ENCODE measurements at regions not wholly inside any gene's neighbourhood (a gene's known extent, or its start where the extent isn't known, plus 50 kb on each side); places are given as distances from the start of the nearest gene placed in this dataset.

- Histone ChIP-seq H3K27ac (ENCODE audit: low read depth, low read length) (no peak overlapping the region), H3K36me3 (ENCODE audit: insufficient read depth, low read length) (no peaks in the 10 kb centered on the region), H3K27me3 (ENCODE audit: insufficient read depth, low read length) (no peaks in the 10 kb centered on the region), H3K79me2 (ENCODE audit: insufficient read depth, low read length) (no peaks in the 10 kb centered on the region), H4K20me1 (ENCODE audit: insufficient read depth, low read length) (no peaks in the 10 kb centered on the region), H3K4me1 (ENCODE audit: insufficient read depth, low read length) (no peaks in the 10 kb centered on the region), H2AFZ (ENCODE audit: low read length) (no peak overlapping the region), H3K9me3 (ENCODE audit: low read depth, low read length) (no peaks in the 10 kb centered on the region), H3K4me2 (ENCODE audit: insufficient read depth, low read length) (no peak overlapping the region), H3K4me3 (ENCODE audit: insufficient read depth, low read length) (no peak overlapping the region)
- no peak for TF ChIP-seq CTCF (IDR thresholded peaks at IDR 0.05; ENCODE audit: extremely low read depth, low read depth, low read length)
- DNase-seq (ENCODE audit: insufficient read length, low spot score, missing footprints), result no peak
Measured at GRCh38 chr3:4063916-4064574, 239.1 kb upstream of the SETMAR start.

GRCh38 chr3:4065085-4065484, 238.1 kb upstream of the SETMAR start:
- TF ChIP-seq CTCF (IDR thresholded peaks at IDR 0.05; ENCODE audit: extremely low read depth, low read depth, low read length), result no peak
- no peaks in the 10 kb centered on the region for H3K9me3 ChIP-seq (ENCODE audit: low read depth, low read length)
- H3K27me3 ChIP-seq (ENCODE audit: insufficient read depth, low read length), result no peaks in the 10 kb centered on the region
- no peak overlapping the region for H3K4me2 ChIP-seq (ENCODE audit: insufficient read depth, low read length)
- no peak for DNase-seq (ENCODE audit: insufficient read length, low spot score, missing footprints)
- no peak overlapping the region for H3K27ac ChIP-seq (ENCODE audit: low read depth, low read length)
- H4K20me1 ChIP-seq (ENCODE audit: insufficient read depth, low read length), result no peaks in the 10 kb centered on the region
- no peaks in the 10 kb centered on the region for H3K79me2 ChIP-seq (ENCODE audit: insufficient read depth, low read length)
- no peak overlapping the region for H3K4me3 ChIP-seq (ENCODE audit: insufficient read depth, low read length)
- no peaks in the 10 kb centered on the region for H3K36me3 ChIP-seq (ENCODE audit: insufficient read depth, low read length)
- no peaks in the 10 kb centered on the region for H3K4me1 ChIP-seq (ENCODE audit: insufficient read depth, low read length)
- H2AFZ ChIP-seq (ENCODE audit: low read length), result no peak overlapping the region

- Histone ChIP-seq H3K27me3 (ENCODE audit: insufficient read depth, low read length) (no peaks in the 10 kb centered on the region), H3K4me2 (ENCODE audit: insufficient read depth, low read length) (no peak overlapping the region), H3K4me1 (ENCODE audit: insufficient read depth, low read length) (no peaks in the 10 kb centered on the region), H3K27ac (ENCODE audit: low read depth, low read length) (no peak overlapping the region), H3K4me3 (ENCODE audit: insufficient read depth, low read length) (no peak overlapping the region), H2AFZ (ENCODE audit: low read length) (no peak overlapping the region), H3K36me3 (ENCODE audit: insufficient read depth, low read length) (no peaks in the 10 kb centered on the region), H3K9me3 (ENCODE audit: low read depth, low read length) (no peaks in the 10 kb centered on the region), H4K20me1 (ENCODE audit: insufficient read depth, low read length) (no peaks in the 10 kb centered on the region), H3K79me2 (ENCODE audit: insufficient read depth, low read length) (no peaks in the 10 kb centered on the region)
- no peak for TF ChIP-seq CTCF (IDR thresholded peaks at IDR 0.05; ENCODE audit: extremely low read depth, low read depth, low read length)
- DNase-seq (ENCODE audit: insufficient read length, low spot score, missing footprints), result no peak
Measured at GRCh38 chr3:4065554-4065953, 237.6 kb upstream of the SETMAR start.

- Histone ChIP-seq H4K20me1 (ENCODE audit: insufficient read depth, low read length) (no peaks in the 10 kb centered on the region), H3K4me2 (ENCODE audit: insufficient read depth, low read length) (no peak overlapping the region), H3K4me1 (ENCODE audit: insufficient read depth, low read length) (no peaks in the 10 kb centered on the region), H3K9me3 (ENCODE audit: low read depth, low read length) (no peaks in the 10 kb centered on the region), H3K36me3 (ENCODE audit: insufficient read depth, low read length) (no peaks in the 10 kb centered on the region), H3K27ac (ENCODE audit: low read depth, low read length) (no peak overlapping the region), H2AFZ (ENCODE audit: low read length) (no peak overlapping the region), H3K27me3 (ENCODE audit: insufficient read depth, low read length) (no peaks in the 10 kb centered on the region), H3K4me3 (ENCODE audit: insufficient read depth, low read length) (no peak overlapping the region), H3K79me2 (ENCODE audit: insufficient read depth, low read length) (no peaks in the 10 kb centered on the region)
- no peak for DNase-seq (ENCODE audit: insufficient read length, low spot score, missing footprints)
- TF ChIP-seq CTCF (IDR thresholded peaks at IDR 0.05; ENCODE audit: extremely low read depth, low read depth, low read length), result no peak
Measured at GRCh38 chr3:4067893-4068292, 235.3 kb upstream of the SETMAR start.
